8988T (cell line): ENCODE measurements at regions not wholly inside any gene's neighbourhood (a gene's known extent, or its start where the extent isn't known, plus 50 kb on each side); places are given as distances from the start of the nearest gene placed in this dataset.

Source experiments
- DNase-seq: peaks from one replicate; pipeline ENCODE4 v3.0.0; 2011

- no peak for DNase-seq
Measured at GRCh38 chr12:111173391-111173790, 195.5 kb downstream of the PHETA1 start.

- no peak for DNase-seq
Measured at GRCh38 chr12:111172786-111173185, 196.1 kb downstream of the PHETA1 start.

GRCh38 chr12:111171832-111172231, 197.1 kb downstream of the PHETA1 start:
- no peak for DNase-seq

GRCh38 chr12:111171345-111171744, 197.6 kb downstream of the PHETA1 start:
- DNase-seq: no peak

GRCh38 chr12:111170543-111170942, 198.4 kb downstream of the PHETA1 start:
- no peak for DNase-seq

GRCh38 chr12:111169456-111169855, 199.4 kb downstream of the PHETA1 start:
- DNase-seq: no peak

GRCh38 chr12:111169032-111169431, 199.9 kb downstream of the PHETA1 start:
- DNase-seq: no peak

- DNase-seq: no peak
Measured at GRCh38 chr12:111168009-111168900, 200.6 kb downstream of the PHETA1 start.

- DNase-seq: no peak
Measured at GRCh38 chr12:111166779-111167540, 201.9 kb downstream of the PHETA1 start.

- no peak for DNase-seq
Measured at GRCh38 chr12:111164833-111165525, 203.9 kb downstream of the PHETA1 start.

- no peak for DNase-seq
Measured at GRCh38 chr12:111163422-111163821, 205.5 kb downstream of the PHETA1 start.

GRCh38 chr12:111161898-111162297, 207.0 kb downstream of the PHETA1 start:
- DNase-seq: no peak

GRCh38 chr12:111160350-111161241, 208.3 kb downstream of the PHETA1 start:
- DNase-seq: no peak

- DNase-seq: no peak
Measured at GRCh38 chr12:111158992-111159391, 209.9 kb downstream of the PHETA1 start.

GRCh38 chr12:111157486-111157885, 211.4 kb downstream of the PHETA1 start:
- no peak for DNase-seq

GRCh38 chr12:111156304-111156703, 212.6 kb downstream of the PHETA1 start:
- no peak for DNase-seq

GRCh38 chr12:111155521-111155920, 213.4 kb downstream of the PHETA1 start:
- no peak for DNase-seq

GRCh38 chr12:111155020-111155419, 213.9 kb downstream of the PHETA1 start:
- DNase-seq: no peak

GRCh38 chr12:111154147-111154834, 214.6 kb downstream of the PHETA1 start:
- DNase-seq: no peak

- DNase-seq: no peak
Measured at GRCh38 chr12:111152561-111152960, 216.3 kb downstream of the PHETA1 start.

GRCh38 chr12:111150921-111151840, 217.7 kb downstream of the PHETA1 start:
- no peak for DNase-seq
